ENCODE measurements at regions not wholly inside any gene's neighbourhood (a gene's known extent, or its start where the extent isn't known, plus 50 kb on each side); places are given as distances from the start of the nearest gene placed in this dataset.

GRCh38 chr5:174664180-174664850 is 60.1 kb upstream of the MSX2 start:
- no peak for DNase-seq

GRCh38 chr5:174665347-174665746 is 59.0 kb upstream of the MSX2 start:
- no peak for DNase-seq

GRCh38 chr5:174667526-174667925 is 56.9 kb upstream of the MSX2 start:
- no peak for DNase-seq

- no peak for DNase-seq
Measured at GRCh38 chr5:174668349-174668748, 56.0 kb upstream of the MSX2 start.
